NT2/D1 (cell line): ENCODE measurements at regions not wholly inside any gene's neighbourhood (a gene's known extent, or its start where the extent isn't known, plus 50 kb on each side); places are given as distances from the start of the nearest gene placed in this dataset.

Experiments
- SUZ12 ChIP-seq: IDR thresholded peaks from 2 replicates; pipeline ENCODE4 v1.6.1; 2011; ENCODE audit not compliant: insufficient read length, insufficient read depth; ENCODE audit errors: extremely low read depth
- YY1 ChIP-seq: IDR thresholded peaks from 2 replicates; pipeline ENCODE4 v1.6.1; 2011; ENCODE audit not compliant: insufficient read length, insufficient read depth

DNA sequence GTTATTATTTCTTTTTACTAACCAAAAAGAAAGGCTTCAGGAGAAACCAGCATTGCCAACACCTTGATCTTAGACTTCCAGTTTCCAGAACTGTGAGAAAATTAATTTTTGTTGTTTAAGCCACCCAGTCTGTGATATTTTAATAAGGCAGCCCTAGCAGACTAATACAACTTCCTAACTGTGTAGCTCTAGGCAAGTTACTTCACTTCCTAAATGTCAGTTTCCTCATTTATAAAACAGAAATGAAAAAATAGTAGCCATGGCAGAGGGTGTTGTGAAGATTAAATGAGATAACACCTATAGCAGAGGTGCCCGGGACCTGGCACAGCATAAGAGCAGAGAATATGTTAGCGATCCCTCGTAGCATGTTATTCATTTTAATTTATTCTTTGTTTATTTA is 66.6 kb upstream of the HAND1 start:
- TF ChIP-seq SUZ12: no peak
- TF ChIP-seq YY1: no peak
